HG02981 (cell line): ENCODE measurements at regions not wholly inside any gene's neighbourhood (a gene's known extent, or its start where the extent isn't known, plus 50 kb on each side); places are given as distances from the start of the nearest gene placed in this dataset.

Experiments used
- ATAC-seq: cut with Tn5 transposase; IDR thresholded peaks from one replicate; pipeline ENCODE4 v1.9.1; 2021; ENCODE audit warnings: mild to moderate bottlenecking, moderate library complexity; ENCODE audit not compliant: unreplicated experiment

DNA sequence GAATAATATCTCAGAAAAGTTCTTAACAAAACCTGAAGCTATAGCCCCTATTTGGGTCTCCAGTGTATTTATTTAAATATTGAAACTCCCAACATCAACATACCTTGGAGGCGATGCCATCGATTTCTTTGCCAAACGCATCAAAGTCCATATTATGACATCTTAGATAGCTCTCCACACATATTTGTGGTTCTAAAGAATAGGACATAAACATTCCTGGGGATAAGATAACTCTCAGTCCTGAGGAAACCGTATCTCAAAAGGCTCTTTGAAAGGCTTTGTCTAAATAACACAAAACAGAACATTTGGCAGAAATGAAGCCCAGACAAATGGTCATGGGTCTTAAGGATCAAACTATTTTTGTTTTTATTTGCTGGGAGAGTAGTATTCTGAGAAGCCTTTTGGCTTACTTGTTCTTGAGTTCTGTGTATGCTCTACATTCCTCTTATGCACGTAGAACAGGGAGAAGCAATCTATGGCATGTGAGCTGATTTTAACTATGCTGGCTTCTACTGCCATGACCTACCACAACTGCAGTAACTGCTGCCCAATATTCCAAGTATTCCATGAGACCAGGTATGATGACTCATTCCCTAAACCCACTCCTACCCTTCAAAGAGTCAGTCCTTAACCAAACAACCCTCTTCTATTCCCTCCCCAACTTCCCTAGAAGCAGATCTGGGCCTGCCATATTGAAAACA is 279.0 kb upstream of the ZFHX3 start:
- ATAC-seq: no peak

DNA sequence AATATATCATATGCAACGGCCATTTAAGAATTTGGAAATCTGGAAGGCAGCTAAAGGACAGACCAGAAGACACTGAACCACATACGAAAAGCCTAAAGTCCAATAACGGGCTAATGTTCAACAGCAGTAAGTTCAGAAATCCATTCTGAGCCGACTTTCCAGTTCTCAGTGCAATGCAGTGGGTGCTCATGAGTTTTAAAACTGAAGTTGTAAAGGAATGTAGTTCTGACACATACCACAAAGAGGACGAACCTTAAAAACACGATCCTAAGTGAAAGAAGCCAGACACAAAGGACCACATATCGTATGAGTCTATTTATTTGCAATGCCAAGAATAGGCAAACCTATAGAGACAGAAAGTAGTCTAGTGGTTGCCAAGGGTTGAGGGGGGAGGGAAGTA is 278.3 kb upstream of the ZFHX3 start:
- no peak for ATAC-seq

DNA sequence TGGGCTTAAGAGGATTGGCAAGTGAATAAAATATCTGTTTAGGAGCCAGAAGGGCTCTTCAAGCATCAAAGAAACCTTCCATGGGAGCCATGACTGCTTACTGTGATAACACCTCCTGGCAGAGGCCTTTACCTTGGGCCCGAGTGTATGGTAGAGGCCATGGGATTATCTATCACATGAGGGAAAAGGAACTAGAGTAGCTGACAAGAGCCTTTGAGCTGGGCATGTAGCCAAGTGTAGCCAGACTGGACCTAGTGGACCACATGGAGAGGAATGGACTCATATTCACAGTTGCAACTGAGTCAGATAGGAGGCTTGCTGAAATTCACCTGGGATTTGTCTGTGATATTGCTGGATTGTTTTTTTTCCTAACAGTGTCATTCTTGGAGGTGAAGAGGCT is 276.0 kb upstream of the ZFHX3 start:
- no peak for ATAC-seq

DNA sequence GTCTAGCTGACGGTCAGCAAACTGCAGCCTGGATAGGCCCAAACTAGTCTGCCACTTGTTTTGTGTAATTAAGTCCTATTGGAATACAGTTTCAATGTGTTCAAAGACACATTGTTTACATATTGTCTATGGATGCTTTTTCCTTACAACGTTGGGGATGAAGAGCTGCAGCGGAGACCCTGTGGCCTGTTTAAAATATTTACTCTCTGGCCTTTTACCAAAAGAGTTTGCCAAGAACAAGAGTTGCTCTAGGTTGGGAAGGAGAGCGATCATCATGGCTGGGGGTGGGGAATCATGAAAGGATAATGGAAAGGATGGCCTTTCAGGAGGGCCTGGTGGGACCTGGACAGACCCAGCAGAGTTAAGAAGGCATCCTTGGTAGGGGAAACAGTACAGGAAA is 274.9 kb upstream of the ZFHX3 start:
- ATAC-seq: no peak

DNA sequence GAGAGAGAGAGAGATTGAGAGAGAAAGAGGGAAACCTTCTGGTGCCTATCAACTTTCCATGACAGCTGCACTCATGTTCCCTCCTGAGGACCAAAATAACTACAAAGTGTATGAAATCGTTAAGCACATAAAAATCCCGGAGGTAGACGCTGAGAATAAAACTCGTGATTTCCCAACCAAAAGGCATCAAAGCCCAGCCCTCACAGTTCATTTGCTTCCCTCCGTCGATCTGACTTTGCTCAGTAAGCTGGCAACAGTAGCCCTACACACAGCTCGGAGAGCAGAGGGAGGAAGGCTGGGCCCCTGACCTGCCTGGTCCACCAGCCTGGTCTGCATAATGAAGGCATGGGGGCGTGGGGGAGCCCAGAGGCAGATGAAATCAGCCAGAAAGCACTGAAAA is 273.9 kb upstream of the ZFHX3 start:
- no peak for ATAC-seq

DNA sequence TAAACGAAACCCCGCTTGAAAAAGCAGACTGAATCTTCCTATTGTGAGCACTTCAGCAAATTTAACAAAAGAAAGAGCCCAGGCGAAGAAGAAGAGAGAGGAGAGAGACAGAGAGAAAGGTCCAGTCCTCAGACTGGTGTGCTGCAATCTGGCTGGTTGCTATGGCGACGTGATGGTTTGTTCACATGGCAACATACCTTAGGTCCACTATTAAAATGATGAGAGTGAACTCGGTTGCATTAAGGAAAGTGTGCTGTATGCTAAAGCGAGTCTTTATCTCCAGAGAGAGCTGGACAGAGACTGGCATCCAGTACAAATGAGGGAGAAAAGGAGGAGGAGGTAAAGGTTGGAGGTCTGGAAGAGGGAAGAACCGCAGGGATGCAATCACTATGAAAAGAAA is 271.8 kb upstream of the ZFHX3 start:
- ATAC-seq: no peak

DNA sequence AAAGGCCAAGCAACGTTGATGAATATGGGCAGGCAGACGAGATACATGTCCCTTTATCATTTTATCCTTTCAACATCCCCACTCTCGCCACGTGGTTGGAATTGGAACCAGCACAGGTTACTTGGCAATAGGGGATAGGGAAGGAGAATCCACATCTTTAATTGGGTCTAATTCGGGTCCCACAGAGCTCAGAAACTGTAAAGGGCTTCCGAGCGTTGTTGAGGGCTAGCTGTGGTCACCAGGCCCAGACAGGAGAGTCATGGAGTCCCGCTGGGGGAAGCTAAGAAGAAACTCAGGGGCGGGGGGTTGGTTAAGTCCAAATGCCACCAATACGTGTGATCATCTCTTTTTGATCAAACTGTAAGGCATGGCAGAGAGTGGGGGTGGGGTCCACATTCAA is 271.3 kb upstream of the ZFHX3 start:
- ATAC-seq: no peak

DNA sequence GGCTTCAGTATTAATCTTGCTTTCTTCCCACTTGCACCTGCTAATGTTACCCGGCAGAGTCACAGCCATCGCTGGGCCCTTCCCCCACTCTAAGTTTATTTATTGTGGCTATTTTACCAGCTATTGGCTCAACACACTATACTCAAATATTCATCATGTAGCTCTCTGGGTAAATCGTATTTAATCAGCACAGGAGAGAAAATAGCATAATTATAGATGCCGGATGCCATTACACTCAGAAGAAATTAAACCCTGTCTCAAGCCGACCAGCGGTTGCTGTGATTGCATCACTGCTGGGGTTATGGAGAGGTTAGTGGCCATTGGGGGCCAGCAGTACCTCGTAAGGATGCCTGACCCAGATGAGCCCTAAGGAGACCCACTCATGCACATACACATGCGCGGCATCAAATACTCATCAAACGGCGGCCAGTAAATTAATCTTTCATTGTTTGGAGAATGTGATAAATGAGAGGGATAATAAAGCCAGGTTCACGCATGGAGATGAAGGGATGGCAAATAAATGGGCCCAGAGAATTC is 269.5 kb upstream of the ZFHX3 start:
- ATAC-seq: no peak

DNA sequence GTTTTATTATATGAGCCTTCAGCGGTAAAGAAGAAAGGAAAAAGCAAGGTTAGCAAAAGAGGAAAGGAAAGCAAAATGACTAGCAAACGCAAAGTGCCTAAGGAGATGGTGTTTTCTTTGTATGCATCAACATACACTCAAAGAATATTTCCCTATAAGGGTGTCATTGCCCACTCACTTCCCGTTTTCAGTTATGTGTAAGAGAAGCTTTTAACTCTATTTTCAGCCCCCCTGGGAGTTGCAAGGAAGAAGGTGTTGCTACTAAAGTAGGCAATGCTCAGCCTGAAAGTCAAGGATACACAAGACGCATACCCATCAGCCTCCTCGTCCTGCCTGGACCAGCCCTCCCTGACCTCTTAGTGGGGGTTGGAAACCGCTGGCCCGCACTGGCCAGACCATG is 267.7 kb upstream of the ZFHX3 start:
- ATAC-seq: peak; percentile 81

DNA sequence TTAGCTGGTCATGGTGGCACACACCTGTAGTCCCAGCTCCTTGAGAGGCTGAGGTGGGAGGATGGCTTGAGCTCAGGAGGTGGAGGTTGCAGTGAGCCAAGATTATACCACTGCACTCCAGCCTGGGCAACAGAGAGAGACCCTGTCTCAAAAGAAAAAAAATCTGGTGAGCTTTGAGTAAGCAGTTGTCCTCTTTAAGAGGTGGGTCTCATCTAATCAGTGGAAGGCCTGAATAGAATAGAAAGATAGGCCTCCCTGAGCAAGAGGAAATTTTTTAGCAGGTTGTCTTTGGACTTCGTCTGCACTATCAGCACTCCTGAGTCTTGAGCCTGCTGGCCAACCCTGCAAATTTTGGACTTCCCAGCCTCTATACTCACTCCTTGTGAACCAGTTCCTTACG is 266.0 kb upstream of the ZFHX3 start:
- no peak for ATAC-seq

DNA sequence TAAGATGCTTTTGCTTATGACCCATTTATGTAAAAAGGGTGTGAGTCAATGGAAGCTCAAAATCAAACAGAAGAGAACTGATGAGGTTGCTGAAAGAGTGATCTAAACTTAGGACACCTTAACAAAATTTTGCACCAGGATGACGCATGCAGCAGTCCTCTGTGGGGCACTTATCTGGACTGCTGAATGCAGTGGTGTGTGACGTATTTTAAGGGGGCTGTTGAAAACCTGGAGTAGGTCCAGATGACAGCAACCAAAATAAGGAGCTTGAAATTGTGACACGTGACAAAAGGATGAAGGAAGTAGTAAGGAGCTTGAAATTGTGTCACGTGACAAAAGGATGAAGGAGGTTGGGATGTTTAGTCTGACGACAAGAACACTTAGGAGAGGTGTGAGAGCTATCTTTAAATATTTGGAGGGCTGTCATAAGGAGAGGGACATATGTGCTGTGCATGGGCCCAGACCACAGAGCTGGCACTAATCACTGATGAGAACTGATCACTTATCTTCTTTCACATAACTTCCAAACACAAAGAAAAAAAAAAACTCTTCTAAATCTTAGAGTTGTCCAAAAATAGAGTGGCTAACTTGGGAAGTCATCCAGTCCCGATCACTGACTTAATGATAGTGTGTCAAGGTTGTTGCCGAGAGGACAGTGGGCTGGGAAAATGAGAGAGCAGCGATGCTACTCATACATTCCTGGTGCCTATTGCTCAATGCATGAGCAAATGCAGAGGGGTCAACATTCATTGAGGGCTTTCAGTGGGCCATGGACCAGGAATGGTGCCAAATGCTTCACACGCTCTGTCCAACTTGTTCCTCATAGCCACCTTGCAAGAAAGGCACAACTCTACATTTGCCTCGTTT is 264.2 kb upstream of the ZFHX3 start:
- ATAC-seq: no peak

DNA sequence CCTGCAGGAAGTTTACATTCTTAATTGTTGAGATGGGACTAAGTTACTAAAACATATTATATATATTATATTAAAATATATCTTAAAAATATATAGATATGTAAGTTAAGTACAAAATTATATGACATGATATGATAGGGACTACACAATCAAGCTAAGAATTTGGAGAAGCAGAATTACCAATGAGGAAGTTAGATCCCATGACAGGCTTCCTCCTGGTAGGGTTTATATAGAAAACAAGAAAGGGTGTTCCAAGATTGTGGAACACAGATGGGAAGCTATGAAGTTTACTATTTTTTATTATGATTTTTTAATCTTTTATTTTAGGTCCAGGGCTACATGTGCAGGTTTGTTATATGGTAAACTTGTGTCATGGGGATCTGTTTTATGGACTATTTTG is 260.8 kb upstream of the ZFHX3 start:
- ATAC-seq: no peak

DNA sequence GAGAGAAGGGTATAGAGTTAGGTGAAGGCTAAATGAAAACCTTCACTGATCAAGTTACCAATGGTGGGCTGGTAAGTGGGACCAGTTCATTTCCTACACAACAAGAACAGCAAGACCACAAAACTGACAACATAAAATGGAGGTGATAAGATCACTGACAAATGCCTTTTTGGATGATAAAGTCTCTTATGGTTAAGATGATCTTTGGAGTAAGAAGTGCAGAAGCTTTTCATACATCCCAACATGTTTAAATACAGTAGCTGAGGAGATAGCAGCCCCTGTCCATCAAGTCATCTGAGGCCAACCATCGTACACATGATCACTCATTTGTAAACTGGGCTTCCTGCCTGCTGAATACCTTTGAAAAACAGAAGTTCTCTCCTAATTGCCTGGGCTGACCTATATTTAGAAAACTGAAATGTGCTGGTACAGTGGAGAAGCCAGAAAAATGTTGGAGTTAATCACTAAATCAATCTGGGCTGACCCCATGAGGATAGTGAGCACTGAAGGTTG is 259.0 kb upstream of the ZFHX3 start:
- no peak for ATAC-seq

DNA sequence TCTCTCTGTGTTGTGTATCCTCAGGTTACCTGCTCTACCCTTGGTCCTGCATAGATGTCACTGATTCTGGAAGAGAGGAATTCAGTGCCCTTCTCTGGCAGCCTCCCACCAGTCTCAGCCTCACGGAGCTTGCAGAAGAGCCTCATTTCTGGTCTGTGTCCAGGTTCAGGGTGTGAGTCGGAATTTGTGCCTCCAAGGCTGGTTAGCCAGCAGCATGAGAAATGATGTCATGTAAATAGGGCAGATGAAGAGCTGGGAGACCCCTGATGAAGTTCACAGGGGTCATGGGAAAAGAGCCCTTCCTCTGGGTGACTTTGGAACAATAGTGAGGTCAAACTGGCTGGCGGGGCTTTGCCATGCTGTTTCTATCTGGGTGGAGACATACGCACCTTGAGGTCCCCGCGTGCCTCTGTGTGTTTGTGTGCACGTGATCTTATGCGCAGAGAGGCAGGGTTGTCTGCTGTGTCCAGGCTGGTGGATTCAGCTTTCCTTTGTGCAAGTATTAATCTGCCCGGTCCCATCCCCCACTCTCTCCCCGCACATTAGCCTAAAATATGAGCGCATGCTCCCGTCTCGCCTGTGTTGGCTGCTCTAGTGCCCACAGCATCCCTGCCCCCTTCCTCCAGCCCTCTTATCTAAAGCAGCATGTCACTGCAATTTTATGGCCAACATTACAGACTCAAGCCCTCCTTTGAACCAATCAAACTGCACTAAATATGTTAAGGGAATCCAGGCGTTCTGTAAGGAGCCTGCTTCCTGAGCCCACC is 256.3 kb upstream of the ZFHX3 start:
- no peak for ATAC-seq

DNA sequence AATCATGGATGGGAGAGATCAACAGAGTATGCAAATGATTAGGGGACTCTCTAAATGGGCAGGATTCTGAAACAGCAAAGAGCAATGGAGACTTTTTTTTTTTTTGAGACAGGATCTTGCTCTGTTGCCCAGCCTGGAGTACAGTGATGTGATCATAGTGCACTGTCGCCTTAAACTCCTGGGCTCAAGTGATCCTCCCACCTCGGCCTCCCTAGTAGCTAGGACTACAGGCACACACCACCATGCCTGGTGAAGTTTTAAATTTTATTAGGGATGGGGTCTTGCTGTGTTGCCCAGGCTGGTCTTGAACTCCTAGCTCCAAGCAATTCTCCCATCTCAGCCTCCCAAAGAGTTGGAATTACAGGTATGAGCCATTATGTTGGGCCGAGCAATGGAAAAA is 255.0 kb upstream of the ZFHX3 start:
- no peak for ATAC-seq

DNA sequence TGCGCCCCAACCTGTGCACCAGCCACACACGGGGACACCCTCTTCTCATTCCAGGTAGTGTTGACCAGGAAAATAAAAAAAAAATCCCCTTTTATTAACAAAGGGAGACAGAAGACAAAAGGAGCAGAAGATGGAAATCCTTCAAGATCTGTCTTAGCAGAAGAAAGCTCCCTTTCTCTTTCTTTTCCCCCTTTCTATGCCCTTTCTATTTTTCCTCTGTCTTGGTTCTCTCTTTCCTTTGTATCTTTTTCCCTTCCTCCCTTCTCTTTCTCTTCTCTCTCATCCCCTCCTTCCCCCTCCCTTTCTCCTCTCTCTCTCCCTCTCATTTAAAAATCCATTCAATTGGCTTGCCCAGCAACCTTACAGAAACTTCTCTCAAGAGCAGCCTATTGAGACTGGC is 254.1 kb upstream of the ZFHX3 start:
- no peak for ATAC-seq

DNA sequence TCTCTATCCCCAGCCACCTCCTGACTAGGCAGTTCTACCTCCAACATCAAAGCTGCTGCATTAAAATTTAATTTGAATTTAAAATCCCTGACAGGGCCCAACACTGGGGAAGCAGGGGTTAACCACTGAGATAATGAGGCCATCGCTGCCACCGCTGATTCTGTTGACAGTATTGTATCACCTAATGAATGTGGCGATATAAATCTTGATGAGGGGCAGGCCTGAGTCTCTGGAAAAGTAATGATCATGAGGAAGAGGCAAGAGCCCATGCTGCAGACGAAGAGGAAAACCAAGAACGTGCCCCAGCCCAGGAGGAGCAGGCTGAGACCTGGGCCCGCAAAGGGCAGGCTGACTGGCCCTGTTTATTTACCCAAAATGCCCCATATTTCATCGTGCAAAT is 251.4 kb upstream of the ZFHX3 start:
- ATAC-seq: no peak

DNA sequence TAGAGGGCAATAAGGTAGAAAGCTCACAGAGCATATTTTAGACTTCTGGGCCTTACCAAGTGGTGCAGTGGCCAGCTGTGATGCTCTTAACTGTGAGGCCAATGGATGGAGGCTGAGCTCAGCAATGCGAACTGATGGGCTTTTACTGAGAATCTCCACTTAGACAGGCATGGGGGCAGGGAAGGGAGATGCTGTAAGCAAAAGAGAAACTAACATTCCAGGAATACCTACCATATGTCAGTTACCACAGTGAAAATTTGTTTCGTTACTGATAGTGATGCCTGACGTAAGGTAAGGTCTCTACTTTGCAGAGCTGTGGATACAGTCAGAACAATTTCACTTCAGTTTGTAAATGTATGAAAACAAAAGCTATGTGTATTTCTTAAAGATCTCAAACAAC is 250.6 kb upstream of the ZFHX3 start:
- peak; percentile 44 for ATAC-seq

DNA sequence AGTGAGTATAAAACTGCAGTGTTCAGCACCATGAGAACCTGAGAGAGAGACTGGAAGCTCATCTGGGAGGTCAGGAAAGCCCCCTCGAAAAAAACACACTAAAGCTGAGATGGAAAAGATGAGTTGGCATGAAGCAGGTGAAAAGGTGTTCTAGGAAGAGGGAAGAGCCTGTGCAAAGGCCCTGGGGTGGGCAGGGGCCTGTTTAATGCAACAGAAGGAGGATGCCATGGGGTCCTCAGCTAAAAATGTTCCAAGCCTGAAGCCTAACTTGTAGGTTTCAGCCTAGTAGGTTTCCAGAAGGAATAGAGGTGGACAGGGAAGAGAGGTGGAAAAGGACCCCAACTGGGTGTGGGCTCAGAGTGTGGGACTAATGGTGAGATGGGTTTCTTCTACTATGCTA is 242.3 kb upstream of the ZFHX3 start:
- no peak for ATAC-seq

DNA sequence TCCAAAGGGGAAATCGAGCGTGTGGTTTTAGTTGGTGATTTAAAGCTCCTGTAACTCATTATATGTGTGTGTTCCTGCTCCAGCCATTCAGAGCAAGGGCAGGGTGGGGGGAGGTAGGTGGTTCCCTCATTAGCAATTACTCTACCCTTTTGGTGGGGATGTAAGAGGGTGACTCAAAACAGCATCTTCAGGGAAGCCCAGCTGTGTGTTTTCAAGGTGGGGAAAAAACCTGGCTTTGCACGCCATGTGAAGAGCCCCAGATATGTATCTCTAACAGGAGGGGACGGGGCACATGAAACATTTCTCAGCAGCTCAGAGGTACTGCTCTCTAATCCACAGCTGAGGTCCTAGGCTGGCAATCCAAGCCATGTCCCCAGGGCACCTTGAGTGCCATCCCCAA is 241.3 kb upstream of the ZFHX3 start:
- ATAC-seq: peak; percentile 95

DNA sequence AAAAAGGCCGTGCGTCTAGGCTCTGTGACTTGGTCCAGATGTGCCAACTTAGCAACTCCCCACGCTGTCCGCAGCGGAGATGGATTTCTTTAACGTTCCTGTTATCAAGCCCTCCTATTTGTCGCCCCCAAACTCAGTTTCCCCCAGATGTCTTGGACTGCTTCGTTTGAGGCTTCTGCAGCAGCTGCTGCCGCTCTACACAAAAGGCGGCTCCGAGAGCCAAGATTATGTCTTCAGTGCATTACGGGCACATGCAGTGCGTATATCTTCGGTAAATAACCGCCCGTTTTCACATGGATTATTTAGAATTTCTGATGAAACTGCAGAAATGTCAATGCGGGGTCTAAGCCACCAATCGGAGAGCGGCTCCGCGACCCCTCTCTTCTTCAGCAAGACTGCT is 240.6 kb upstream of the ZFHX3 start:
- no peak for ATAC-seq
